ENCODE measurements at regions not wholly inside any gene's neighbourhood (a gene's known extent, or its start where the extent isn't known, plus 50 kb on each side); places are given as distances from the start of the nearest gene placed in this dataset.

- Histone ChIP-seq H3K27ac (ENCODE audit: low read depth, low read length) (no peak overlapping the region), H3K4me3 (ENCODE audit: low read length in 2 of 2) (no peak overlapping the region), H3K36me3 (ENCODE audit: insufficient read depth, low read length) (no peaks in the 10 kb centered on the region), H3K27me3 (ENCODE audit: insufficient read depth, low read length) (no peaks in the 10 kb centered on the region), H3K9me3 (ENCODE audit: control insufficient read depth in 1 of 2, low read length in 2 of 2) (no peaks in the 10 kb centered on the region), H3K4me1 (ENCODE audit: insufficient read depth, low read length) (no peaks in the 10 kb centered on the region)
- H3K4me1 Mint-ChIP-seq = no peaks in the 10 kb centered on the region
- H3K9me3 Mint-ChIP-seq = no peaks in the 10 kb centered on the region
- H3K27ac Mint-ChIP-seq = no peak overlapping the region
- intact Hi-C loops (cut with micrococcal nuclease) = no loop called here
- peaks cover 6 to 8% of the 10 kb centered on the region in 2 donors for H3K27me3 Mint-ChIP-seq
- ChIA-PET CTCF (ENCODE audit: partially characterized antibody) (no interaction called here), POLR2A (ENCODE audit: partially characterized antibody) (no interaction called here)
- no peaks in the 10 kb centered on the region for H3K36me3 Mint-ChIP-seq
- no peak overlapping the region for H3K4me3 Mint-ChIP-seq
- no peak for DNase-seq
Observed at GRCh38 chr5:74313896-74314295, 326.6 kb downstream of the ENC1 start.

- CTCF ChIA-PET (ENCODE audit: partially characterized antibody) = no interaction called here
Observed at GRCh38 chr5:74312746-74313145, 327.8 kb downstream of the ENC1 start.

GRCh38 chr5:74311961-74312360, 328.6 kb downstream of the ENC1 start:
- CTCF ChIA-PET (ENCODE audit: partially characterized antibody) = no interaction called here
- POLR2A ChIA-PET (ENCODE audit: partially characterized antibody) = no interaction called here
- DNase-seq = no peak
- Histone ChIP-seq H3K9me3 (ENCODE audit: control insufficient read depth in 1 of 2, low read length in 2 of 2) (no peaks in the 10 kb centered on the region), H3K4me3 (ENCODE audit: low read length in 2 of 2) (no peak overlapping the region), H3K36me3 (ENCODE audit: insufficient read depth, low read length) (no peaks in the 10 kb centered on the region), H3K27me3 (ENCODE audit: insufficient read depth, low read length) (no peaks in the 10 kb centered on the region), H3K27ac (ENCODE audit: low read depth, low read length) (no peak overlapping the region), H3K4me1 (ENCODE audit: insufficient read depth, low read length) (no peaks in the 10 kb centered on the region)
- peaks cover 6 to 8% of the 10 kb centered on the region in 2 donors for H3K27me3 Mint-ChIP-seq
- no peak overlapping the region for H3K27ac Mint-ChIP-seq
- no peak overlapping the region for H3K4me3 Mint-ChIP-seq
- no peaks in the 10 kb centered on the region for H3K36me3 Mint-ChIP-seq
- H3K4me1 Mint-ChIP-seq = no peaks in the 10 kb centered on the region
- intact Hi-C loops (cut with micrococcal nuclease) = no loop called here
- no peaks in the 10 kb centered on the region for H3K9me3 Mint-ChIP-seq

More at GRCh38 chr5:74312746-74313145, 327.8 kb downstream of the ENC1 start:
- DNase-seq = no peak
- Mint-ChIP-seq H3K9me3 (no peaks in the 10 kb centered on the region), H3K36me3 (no peaks in the 10 kb centered on the region), H3K4me3 (no peak overlapping the region), H3K27ac (no peak overlapping the region), H3K27me3 (peaks cover 6 to 8% of the 10 kb centered on the region in 2 donors), H3K4me1 (no peaks in the 10 kb centered on the region)
- H3K9me3 ChIP-seq (ENCODE audit: control insufficient read depth in 1 of 2, low read length in 2 of 2) = no peaks in the 10 kb centered on the region
- intact Hi-C loops (cut with micrococcal nuclease) = no loop called here
- H3K4me1 ChIP-seq (ENCODE audit: insufficient read depth, low read length) = no peaks in the 10 kb centered on the region
- no peak overlapping the region for H3K4me3 ChIP-seq (ENCODE audit: low read length in 2 of 2)
- H3K27ac ChIP-seq (ENCODE audit: low read depth, low read length) = no peak overlapping the region
- no peaks in the 10 kb centered on the region for H3K36me3 ChIP-seq (ENCODE audit: insufficient read depth, low read length)
- POLR2A ChIA-PET (ENCODE audit: partially characterized antibody) = no interaction called here
- H3K27me3 ChIP-seq (ENCODE audit: insufficient read depth, low read length) = no peaks in the 10 kb centered on the region

- no peaks in the 10 kb centered on the region for H3K4me1 Mint-ChIP-seq
- intact Hi-C loops (cut with micrococcal nuclease) = no loop called here
- H3K36me3 ChIP-seq (ENCODE audit: insufficient read depth, low read length) = no peaks in the 10 kb centered on the region
- H3K9me3 Mint-ChIP-seq = no peaks in the 10 kb centered on the region
- H3K27me3 Mint-ChIP-seq = peaks cover 6 to 8% of the 10 kb centered on the region in 2 donors
- no peaks in the 10 kb centered on the region for H3K9me3 ChIP-seq (ENCODE audit: control insufficient read depth in 1 of 2, low read length in 2 of 2)
- H3K27ac Mint-ChIP-seq = no peak overlapping the region
- ChIA-PET CTCF (ENCODE audit: partially characterized antibody) (no interaction called here), POLR2A (ENCODE audit: partially characterized antibody) (no interaction called here)
- H3K27ac ChIP-seq (ENCODE audit: low read depth, low read length) = no peak overlapping the region
- no peaks in the 10 kb centered on the region for H3K27me3 ChIP-seq (ENCODE audit: insufficient read depth, low read length)
- H3K4me3 Mint-ChIP-seq = no peak overlapping the region
- H3K36me3 Mint-ChIP-seq = no peaks in the 10 kb centered on the region
- no peaks in the 10 kb centered on the region for H3K4me1 ChIP-seq (ENCODE audit: insufficient read depth, low read length)
- no peak for DNase-seq
- H3K4me3 ChIP-seq (ENCODE audit: low read length in 2 of 2) = no peak overlapping the region
Observed at GRCh38 chr5:74310997-74311930, 329.3 kb downstream of the ENC1 start.

DNA sequence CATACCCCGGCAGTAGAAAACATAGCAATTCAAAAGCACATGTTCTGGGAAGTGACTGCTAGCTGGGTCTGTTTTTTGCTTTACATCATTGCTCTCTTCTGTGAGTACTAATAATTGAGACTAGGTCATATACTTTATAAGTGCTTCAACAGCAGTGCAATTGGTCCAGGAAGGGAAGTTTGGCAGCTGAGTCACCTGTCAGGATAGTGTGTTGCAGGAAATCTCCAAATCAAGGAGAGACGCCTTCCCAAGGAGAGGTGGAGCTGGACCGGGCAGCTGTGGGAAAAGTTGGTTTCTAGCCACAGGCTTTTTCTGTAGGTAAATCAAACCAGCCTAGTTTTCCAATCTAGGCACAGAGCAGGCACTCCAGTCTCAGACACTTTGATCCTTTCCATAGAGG, 330.1 kb downstream of the ENC1 start:
- H3K36me3 ChIP-seq (ENCODE audit: insufficient read depth, low read length) = no peaks in the 10 kb centered on the region
- no peaks in the 10 kb centered on the region for H3K4me1 ChIP-seq (ENCODE audit: insufficient read depth, low read length)
- peaks cover 6 to 8% of the 10 kb centered on the region in 2 donors for H3K27me3 Mint-ChIP-seq
- no peak for DNase-seq
- no peaks in the 10 kb centered on the region for H3K9me3 ChIP-seq (ENCODE audit: control insufficient read depth in 1 of 2, low read length in 2 of 2)
- intact Hi-C loops (cut with micrococcal nuclease) = no loop called here
- no peaks in the 10 kb centered on the region for H3K4me1 Mint-ChIP-seq
- H3K27me3 ChIP-seq (ENCODE audit: insufficient read depth, low read length) = no peaks in the 10 kb centered on the region
- no peaks in the 10 kb centered on the region for H3K9me3 Mint-ChIP-seq
- no peaks in the 10 kb centered on the region for H3K36me3 Mint-ChIP-seq
- CTCF ChIA-PET (ENCODE audit: partially characterized antibody) = no interaction called here
- no peak overlapping the region for H3K27ac ChIP-seq (ENCODE audit: low read depth, low read length)
- no peak overlapping the region for H3K27ac Mint-ChIP-seq
- POLR2A ChIA-PET (ENCODE audit: partially characterized antibody) = no interaction called here
- no peak overlapping the region for H3K4me3 Mint-ChIP-seq
- H3K4me3 ChIP-seq (ENCODE audit: low read length in 2 of 2) = no peak overlapping the region

DNA sequence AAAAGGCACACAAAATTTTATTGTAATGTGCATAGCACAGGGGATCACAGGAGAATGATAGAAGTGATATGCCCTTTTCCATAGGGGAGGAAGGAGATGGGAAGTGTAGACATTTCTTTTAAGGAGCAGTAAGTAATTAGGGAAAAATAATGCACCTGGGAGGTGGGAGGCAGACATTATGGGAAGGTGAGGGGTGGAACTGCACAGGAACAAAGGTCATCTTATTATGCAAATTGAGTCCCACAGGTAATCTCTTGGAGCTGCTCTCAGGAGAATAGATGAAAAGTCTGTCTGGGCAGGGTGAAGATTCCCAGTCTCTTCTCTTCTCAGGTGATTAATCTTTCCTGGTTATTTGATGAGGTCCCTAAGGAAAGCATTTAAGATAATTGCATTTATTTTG, 331.5 kb downstream of the ENC1 start:
- H3K36me3 Mint-ChIP-seq = no peaks in the 10 kb centered on the region
- CTCF ChIA-PET (ENCODE audit: partially characterized antibody) = no interaction called here
- no peak overlapping the region for H3K4me3 Mint-ChIP-seq
- no peak for DNase-seq
- no peaks in the 10 kb centered on the region for H3K4me1 Mint-ChIP-seq
- H3K27me3 ChIP-seq (ENCODE audit: insufficient read depth, low read length) = no peaks in the 10 kb centered on the region
- no peaks in the 10 kb centered on the region for H3K9me3 ChIP-seq (ENCODE audit: control insufficient read depth in 1 of 2, low read length in 2 of 2)
- no peaks in the 10 kb centered on the region for H3K36me3 ChIP-seq (ENCODE audit: insufficient read depth, low read length)
- H3K27me3 Mint-ChIP-seq = peaks cover 4 to 6% of the 10 kb centered on the region in 2 donors
- no peak overlapping the region for H3K27ac Mint-ChIP-seq
- no peaks in the 10 kb centered on the region for H3K9me3 Mint-ChIP-seq
- no peaks in the 10 kb centered on the region for H3K4me1 ChIP-seq (ENCODE audit: insufficient read depth, low read length)
- no peak overlapping the region for H3K27ac ChIP-seq (ENCODE audit: low read depth, low read length)
- POLR2A ChIA-PET (ENCODE audit: partially characterized antibody) = no interaction called here
- no peak overlapping the region for H3K4me3 ChIP-seq (ENCODE audit: low read length in 2 of 2)
- intact Hi-C loops (cut with micrococcal nuclease) = no loop called here

GRCh38 chr5:74306845-74307244, 333.7 kb downstream of the ENC1 start:
- Histone ChIP-seq H3K4me1 (ENCODE audit: insufficient read depth, low read length) (no peaks in the 10 kb centered on the region), H3K27ac (ENCODE audit: low read depth, low read length) (no peak overlapping the region), H3K9me3 (ENCODE audit: control insufficient read depth in 1 of 2, low read length in 2 of 2) (no peaks in the 10 kb centered on the region), H3K4me3 (ENCODE audit: low read length in 2 of 2) (no peak overlapping the region), H3K27me3 (ENCODE audit: insufficient read depth, low read length) (no peaks in the 10 kb centered on the region), H3K36me3 (ENCODE audit: insufficient read depth, low read length) (no peaks in the 10 kb centered on the region)
- ChIA-PET CTCF (ENCODE audit: partially characterized antibody) (no interaction called here), POLR2A (ENCODE audit: partially characterized antibody) (no interaction called here)
- Mint-ChIP-seq H3K4me1 (no peaks in the 10 kb centered on the region), H3K27me3 (no peaks in the 10 kb centered on the region), H3K4me3 (no peak overlapping the region), H3K9me3 (no peaks in the 10 kb centered on the region), H3K36me3 (no peaks in the 10 kb centered on the region), H3K27ac (no peak overlapping the region)
- no peak for DNase-seq
- intact Hi-C loops (cut with micrococcal nuclease) = no loop called here

Measured in CD4-positive, alpha-beta memory T cell (primary cell).